Retinal pigment epithelial cell (primary cell): ENCODE measurements at regions not wholly inside any gene's neighbourhood (a gene's known extent, or its start where the extent isn't known, plus 50 kb on each side); places are given as distances from the start of the nearest gene placed in this dataset.

ENCODE experiments used
- DNase-seq: peaks from one replicate; pipeline ENCODE4 v3.0.0-alpha.2; 2010; ENCODE audit warnings: low read depth
- H3K4me3 ChIP-seq: 2 replicates; pipeline ENCODE4 v1.5.1; 2011; ENCODE audit warnings: mild to moderate bottlenecking, low read length, control low read depth, moderate library complexity
- CTCF ChIP-seq: conservative IDR thresholded peaks from 2 replicates; pipeline ENCODE4 v1.5.1; 2011; ENCODE audit warnings: low read depth, low read length, control low read depth, inconsistent platforms

GRCh38 chr14:38761033-38761432 is 342.0 kb downstream of the SEC23A start:
- DNase-seq: no peak
- no peak for TF ChIP-seq CTCF
- H3K4me3 ChIP-seq: no peak overlapping the region

- H3K4me3 ChIP-seq: no peak overlapping the region
- TF ChIP-seq CTCF: no peak
- no peak for DNase-seq
These were observed 344.4 kb downstream of the SEC23A start for GRCh38 chr14:38758661-38759060.

- no peak for TF ChIP-seq CTCF
These were observed 348.0 kb downstream of the SEC23A start for GRCh38 chr14:38755036-38755435.

GRCh38 chr14:38752750-38753149 is 350.3 kb downstream of the SEC23A start:
- TF ChIP-seq CTCF: no peak
- H3K4me3 ChIP-seq: no peak overlapping the region
- no peak for DNase-seq

More at GRCh38 chr14:38755036-38755435, 348.0 kb downstream of the SEC23A start:
- peak; percentile 28 for DNase-seq
- no peak overlapping the region for H3K4me3 ChIP-seq

- DNase-seq: no peak
- no peak for TF ChIP-seq CTCF
- H3K4me3 ChIP-seq: no peak overlapping the region
These were observed 350.7 kb downstream of the SEC23A start for GRCh38 chr14:38752341-38752740.

GRCh38 chr14:38751459-38751858 is 351.6 kb downstream of the SEC23A start:
- no peak overlapping the region for H3K4me3 ChIP-seq
- no peak for DNase-seq
- TF ChIP-seq CTCF: no peak

GRCh38 chr14:38749936-38750335 is 353.1 kb downstream of the SEC23A start:
- TF ChIP-seq CTCF: no peak
- no peak for DNase-seq
- no peak overlapping the region for H3K4me3 ChIP-seq
